Breast epithelium (tissue), 3 donors: ENCODE measurements at regions not wholly inside any gene's neighbourhood (a gene's known extent, or its start where the extent isn't known, plus 50 kb on each side); places are given as distances from the start of the nearest gene placed in this dataset.

Experiments used
- CTCF ChIP-seq, 3 donors: fragments of 450-650 bp; IDR thresholded peaks; one replicate each; pipeline ENCODE4 v1.5.1; 2016 to 2017; ENCODE audit warnings: antibody characterized with exemption in 3 of 3, mild to moderate bottlenecking in 3 of 3, moderate library complexity in 3 of 3
- POLR2A ChIP-seq: fragments of 450-650 bp; IDR thresholded peaks from one replicate; pipeline ENCODE4 v1.6.1; 2016; ENCODE audit warnings: antibody characterized with exemption, mild to moderate bottlenecking, moderate library complexity
- POLR2AphosphoS5 ChIP-seq, 3 donors: sonication (generic); formaldehyde crosslinking; IDR thresholded peaks; one replicate each; pipeline ENCODE4 v1.6.1; 2017; ENCODE audit warnings: antibody characterized with exemption in 3 of 3

- TF ChIP-seq CTCF (IDR thresholded peaks at IDR 0.05), result no peak
- TF ChIP-seq POLR2A, result no peak
- no peak for TF ChIP-seq POLR2AphosphoS5 (IDR thresholded peaks at IDR 0.05)
Measured at GRCh38 chr16:80283466-80284392, 257.1 kb upstream of the DYNLRB2 start.
